ENCODE measurements at regions not wholly inside any gene's neighbourhood (a gene's known extent, or its start where the extent isn't known, plus 50 kb on each side); places are given as distances from the start of the nearest gene placed in this dataset.
A peak's percentile ranks its signal among the peaks of the same experiment; 100 is the strongest.

GRCh38 chr6:28585335-28585734 is 59.7 kb downstream of the GPX5 start:
- no peak for DNase-seq (ENCODE audit: extremely low read depth, low read depth)
- no peak for TF ChIP-seq CTCF (IDR thresholded peaks at IDR 0.05; ENCODE audit: low read depth, low read length)

GRCh38 chr6:28586324-28586723 is 60.6 kb downstream of the GPX5 start:
- no peak for TF ChIP-seq CTCF (IDR thresholded peaks at IDR 0.05; ENCODE audit: low read depth, low read length)
- no peak for DNase-seq (ENCODE audit: extremely low read depth, low read depth)

- no peak for TF ChIP-seq CTCF (IDR thresholded peaks at IDR 0.05; ENCODE audit: low read depth, low read length)
- no peak for DNase-seq (ENCODE audit: extremely low read depth, low read depth)
Measured at GRCh38 chr6:28586962-28587745, 61.5 kb downstream of the GPX5 start.

GRCh38 chr6:28587746-28588075 is 62.0 kb downstream of the GPX5 start:
- DNase-seq (ENCODE audit: extremely low read depth, low read depth): no peak
- TF ChIP-seq CTCF (IDR thresholded peaks at IDR 0.05; ENCODE audit: low read depth, low read length): no peak

GRCh38 chr6:28588666-28589065 is 63.0 kb downstream of the GPX5 start:
- no peak for DNase-seq (ENCODE audit: extremely low read depth, low read depth)
- TF ChIP-seq CTCF (IDR thresholded peaks at IDR 0.05; ENCODE audit: low read depth, low read length): no peak

GRCh38 chr6:28589234-28589956 is 63.7 kb downstream of the GPX5 start:
- peak; percentile 87 for DNase-seq (ENCODE audit: extremely low read depth, low read depth)
- TF ChIP-seq CTCF (IDR thresholded peaks at IDR 0.05; ENCODE audit: low read depth, low read length): no peak

GRCh38 chr6:28589957-28590349 is 64.3 kb downstream of the GPX5 start:
- no peak for TF ChIP-seq CTCF (IDR thresholded peaks at IDR 0.05; ENCODE audit: low read depth, low read length)
- no peak for DNase-seq (ENCODE audit: extremely low read depth, low read depth)
